ENCODE measurements at regions not wholly inside any gene's neighbourhood (a gene's known extent, or its start where the extent isn't known, plus 50 kb on each side); places are given as distances from the start of the nearest gene placed in this dataset.
"Not testable (repeated sequence)": the region's sequence is repeated elsewhere in the genome, so short reads cannot be mapped to it uniquely, and the experiment has no call there.

- intact Hi-C loops (cut with DNase I): no loop called here
- no peak for DNase-seq (ENCODE audit: low spot score)
Measured at GRCh38 chr3:78273326-78273725, 1233.4 kb downstream of the ROBO2 start.

GRCh38 chr3:78274475-78275065 is 1234.7 kb downstream of the ROBO2 start:
- no peak for DNase-seq (ENCODE audit: low spot score)
- intact Hi-C loops (cut with DNase I): no loop called here

GRCh38 chr3:78275420-78275852 is 1235.5 kb downstream of the ROBO2 start:
- no peak for DNase-seq (ENCODE audit: low spot score)

GRCh38 chr3:78277220-78277619 is 1237.3 kb downstream of the ROBO2 start:
- intact Hi-C loops (cut with DNase I): no loop called here

More at GRCh38 chr3:78275420-78275852, 1235.5 kb downstream of the ROBO2 start:
- intact Hi-C loops (cut with DNase I): no loop called here

GRCh38 chr3:78277801-78278200 is 1237.9 kb downstream of the ROBO2 start:
- intact Hi-C loops (cut with DNase I): no loop called here
- no peak for DNase-seq (ENCODE audit: low spot score)

More at GRCh38 chr3:78277220-78277619, 1237.3 kb downstream of the ROBO2 start:
- DNase-seq (ENCODE audit: low spot score): no peak

- DNase-seq (ENCODE audit: low spot score): no peak
- intact Hi-C loops (cut with DNase I): no loop called here
Measured at GRCh38 chr3:78279091-78279490, 1239.2 kb downstream of the ROBO2 start.

GRCh38 chr3:78281381-78281780 is 1241.5 kb downstream of the ROBO2 start:
- DNase-seq (ENCODE audit: low spot score): no peak

GRCh38 chr3:78283994-78284393 is 1244.1 kb downstream of the ROBO2 start:
- intact Hi-C loops (cut with DNase I): no loop called here
- no peak for DNase-seq (ENCODE audit: low spot score)

More at GRCh38 chr3:78281381-78281780, 1241.5 kb downstream of the ROBO2 start:
- intact Hi-C loops (cut with DNase I): no loop called here

- no peak for DNase-seq (ENCODE audit: low spot score)
- intact Hi-C loops (cut with DNase I): no loop called here
Measured at GRCh38 chr3:78285032-78285728, 1245.3 kb downstream of the ROBO2 start.

- no peak for DNase-seq (ENCODE audit: low spot score)
- intact Hi-C loops (cut with DNase I): no loop called here
Measured at GRCh38 chr3:78287085-78287484, 1247.2 kb downstream of the ROBO2 start.

GRCh38 chr3:78293284-78293683 is 1253.4 kb downstream of the ROBO2 start:
- no peak for DNase-seq (ENCODE audit: low spot score)
- intact Hi-C loops (cut with DNase I): no loop called here

GRCh38 chr3:78304115-78304514 is 1264.2 kb downstream of the ROBO2 start:
- no peak for DNase-seq (ENCODE audit: low spot score)
- intact Hi-C loops (cut with DNase I): no loop called here

- DNase-seq (ENCODE audit: low spot score): no peak
- intact Hi-C loops (cut with DNase I): no loop called here
Measured at GRCh38 chr3:78312851-78313250, 1273.0 kb downstream of the ROBO2 start.

GRCh38 chr3:78313332-78313731 is 1273.4 kb downstream of the ROBO2 start:
- DNase-seq (ENCODE audit: low spot score): no peak
- intact Hi-C loops (cut with DNase I): no loop called here

- intact Hi-C loops (cut with DNase I): no loop called here
- DNase-seq (ENCODE audit: low spot score): no peak
Measured at GRCh38 chr3:78314327-78314726, 1274.4 kb downstream of the ROBO2 start.

GRCh38 chr3:78317774-78318173 is 1277.9 kb downstream of the ROBO2 start:
- intact Hi-C loops (cut with DNase I): no loop called here

GRCh38 chr3:78322780-78323179 is 1282.9 kb downstream of the ROBO2 start:
- no peak for DNase-seq (ENCODE audit: low spot score)
- intact Hi-C loops (cut with DNase I): no loop called here

More at GRCh38 chr3:78317774-78318173, 1277.9 kb downstream of the ROBO2 start:
- DNase-seq (ENCODE audit: low spot score): no peak

GRCh38 chr3:78337801-78338211 is 1297.9 kb downstream of the ROBO2 start:
- intact Hi-C loops (cut with DNase I): no loop called here
- no peak for DNase-seq (ENCODE audit: low spot score)

GRCh38 chr3:78338405-78338804 is 1298.5 kb downstream of the ROBO2 start:
- intact Hi-C loops (cut with DNase I): no loop called here
- DNase-seq (ENCODE audit: low spot score): no peak

- intact Hi-C loops (cut with DNase I): no loop called here
- DNase-seq (ENCODE audit: low spot score): no peak
Measured at GRCh38 chr3:78343221-78343620, 1303.3 kb downstream of the ROBO2 start.

GRCh38 chr3:78344267-78344666 is 1304.4 kb downstream of the ROBO2 start:
- DNase-seq (ENCODE audit: low spot score); intact Hi-C loops (cut with DNase I): not testable (repeated sequence)
